HG03280 (cell line): ENCODE measurements at regions not wholly inside any gene's neighbourhood (a gene's known extent, or its start where the extent isn't known, plus 50 kb on each side); places are given as distances from the start of the nearest gene placed in this dataset.
"Not testable (repeated sequence)": the region's sequence is repeated elsewhere in the genome, so short reads cannot be mapped to it uniquely, and the experiment has no call there.

Source experiments
- ATAC-seq: cut with Tn5 transposase; IDR thresholded peaks from one replicate; pipeline ENCODE4 v1.9.1; 2021; ENCODE audit warnings: mild to moderate bottlenecking, moderate library complexity; ENCODE audit not compliant: unreplicated experiment

- no peak for ATAC-seq
Measured at GRCh38 chr17:68782789-68783188, 172.4 kb downstream of the ABCA8 start.

DNA sequence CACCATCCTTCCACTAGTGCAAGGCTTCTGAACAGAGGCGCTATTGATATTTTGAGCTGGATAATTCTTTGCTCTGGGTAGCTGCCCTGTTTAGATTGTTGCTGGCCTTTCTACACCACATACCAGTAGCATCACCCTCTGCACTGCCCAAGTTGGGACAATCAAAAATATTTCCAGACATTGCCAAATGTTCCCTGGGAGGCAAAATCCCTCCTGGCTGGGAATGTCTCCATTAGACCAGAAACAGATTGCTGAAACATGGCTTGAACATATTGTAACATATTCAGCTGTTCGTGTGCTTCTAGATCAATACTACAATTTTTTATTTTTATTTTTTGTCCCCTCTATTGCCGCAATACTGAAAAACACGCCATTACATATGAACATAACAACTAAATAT is 174.6 kb downstream of the ABCA8 start:
- no peak for ATAC-seq

GRCh38 chr17:68778726-68779125 is 176.5 kb downstream of the ABCA8 start:
- ATAC-seq, result no peak

DNA sequence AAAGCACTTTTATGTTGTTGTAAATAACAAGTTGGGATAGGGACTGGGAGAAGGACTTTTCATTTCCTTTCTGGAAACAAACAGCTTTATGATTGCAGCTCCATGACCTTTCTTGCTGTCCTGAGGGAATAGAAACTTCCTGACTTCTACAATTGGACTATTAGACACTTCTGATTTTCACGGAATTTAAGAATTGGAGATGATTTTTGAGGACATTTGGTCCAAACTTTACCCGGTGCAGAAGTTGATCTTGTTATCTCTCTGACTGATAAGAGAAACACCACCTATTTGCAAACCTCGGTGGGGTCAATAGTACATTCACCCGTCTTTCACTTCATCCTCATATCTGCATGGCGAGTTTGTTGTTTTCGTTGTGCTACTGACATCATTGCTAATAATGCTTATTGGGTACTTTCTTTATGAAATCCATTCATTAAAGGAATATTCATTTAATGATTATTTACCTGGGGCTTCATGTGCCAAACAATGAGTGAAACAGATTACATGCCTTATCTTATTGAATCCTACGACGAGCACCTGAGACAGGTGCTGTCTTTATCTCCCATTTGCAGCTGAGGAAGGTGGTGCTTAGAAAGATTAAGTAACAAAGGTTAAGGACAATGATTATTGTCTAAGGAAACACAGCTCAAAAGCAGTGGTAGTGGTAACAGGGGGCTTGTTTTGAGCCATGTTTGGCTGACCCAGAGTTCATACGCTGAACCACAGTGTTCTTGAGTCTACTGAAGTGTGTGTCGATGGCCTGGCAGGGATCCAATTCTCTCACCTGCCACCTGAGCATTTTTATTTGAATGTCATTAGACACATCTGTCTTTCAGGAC is 176.9 kb upstream of the FAM20A start:
- no peak for ATAC-seq

DNA sequence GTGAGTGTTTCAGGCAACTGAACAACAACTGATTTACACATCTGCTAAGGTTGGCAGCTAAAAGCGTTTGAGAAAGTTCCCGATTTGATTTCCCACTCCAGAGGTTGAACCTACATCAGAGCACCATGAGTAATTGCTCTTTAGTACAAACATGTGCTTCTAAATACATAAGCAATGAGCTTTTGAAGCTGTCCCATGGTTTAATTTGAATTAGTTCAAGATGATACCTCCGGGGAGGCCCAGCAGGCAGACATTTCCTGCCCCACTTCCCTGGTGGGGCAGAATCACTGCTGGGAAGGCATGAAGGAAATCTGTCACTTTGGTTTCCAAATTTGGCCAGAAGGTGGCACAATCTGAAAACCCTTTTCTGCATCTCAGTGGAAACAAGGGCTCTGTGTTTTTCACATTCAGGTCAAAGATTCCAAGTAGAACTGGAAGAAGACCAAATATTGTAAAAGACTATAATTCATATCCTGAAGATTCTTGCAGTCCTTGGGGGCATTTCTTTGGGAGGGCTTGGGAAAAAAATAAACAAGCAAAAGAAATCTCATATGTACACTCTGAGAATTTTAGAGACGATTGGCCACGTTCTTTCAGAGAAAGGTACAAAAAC is 176.2 kb upstream of the FAM20A start:
- ATAC-seq, result no peak

DNA sequence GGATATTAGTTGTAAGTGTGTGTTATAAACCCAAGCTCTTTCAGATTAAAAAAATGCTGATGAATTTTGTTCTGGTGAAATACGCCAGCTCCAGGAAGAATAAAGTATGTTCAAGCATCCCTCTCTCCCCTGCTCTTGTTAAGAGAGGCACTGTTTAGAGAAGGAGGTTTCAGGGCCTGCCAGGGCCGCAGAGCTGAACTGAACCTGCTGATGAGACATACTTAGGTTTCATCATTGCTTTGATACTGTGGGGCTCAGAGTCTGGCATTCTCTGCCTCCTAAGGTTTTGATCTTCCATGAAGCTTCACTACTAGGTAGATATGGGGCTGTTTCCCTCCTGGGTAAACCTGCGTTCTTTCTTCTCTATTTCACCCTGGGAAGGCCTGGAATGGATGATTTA is 175.3 kb upstream of the FAM20A start:
- no peak for ATAC-seq

DNA sequence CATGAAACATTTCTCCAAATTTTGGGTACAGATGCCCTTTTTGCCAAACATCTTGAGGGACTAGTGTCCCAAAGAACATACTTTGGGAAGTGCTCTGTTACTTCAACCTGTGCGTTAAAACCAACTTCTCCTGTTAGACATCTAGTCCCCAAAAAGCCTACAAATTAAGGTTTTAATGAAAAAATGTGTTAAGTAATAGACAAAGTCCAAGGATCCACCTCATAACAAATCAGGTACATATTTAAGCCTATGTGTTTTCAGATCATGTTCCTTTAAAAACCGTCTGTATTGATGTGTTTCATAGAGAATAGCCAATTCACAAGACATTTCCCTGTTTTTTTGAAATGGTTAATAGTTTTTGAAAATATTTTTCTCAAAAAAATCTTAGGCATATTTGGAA is 174.8 kb upstream of the FAM20A start:
- ATAC-seq, result no peak

DNA sequence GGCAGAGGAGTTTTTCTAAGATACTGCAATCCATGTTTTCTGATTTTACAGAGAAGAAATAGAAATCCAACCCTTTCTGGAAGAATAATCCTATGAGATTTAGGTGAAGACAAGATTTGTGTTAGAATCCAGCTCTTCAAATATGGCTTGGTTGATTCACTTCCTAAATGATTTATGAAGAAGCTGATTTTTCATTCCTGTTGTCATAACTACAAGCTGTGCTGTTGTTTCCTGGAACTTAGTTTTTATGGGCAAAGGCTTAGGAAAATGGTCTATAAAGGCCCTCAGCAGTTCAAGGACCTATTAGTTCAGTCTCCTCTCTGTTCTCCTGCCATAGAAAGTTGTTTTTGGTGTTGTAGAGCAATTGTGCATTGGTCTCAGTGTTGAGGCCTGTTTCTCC is 174.2 kb upstream of the FAM20A start:
- ATAC-seq, result no peak

DNA sequence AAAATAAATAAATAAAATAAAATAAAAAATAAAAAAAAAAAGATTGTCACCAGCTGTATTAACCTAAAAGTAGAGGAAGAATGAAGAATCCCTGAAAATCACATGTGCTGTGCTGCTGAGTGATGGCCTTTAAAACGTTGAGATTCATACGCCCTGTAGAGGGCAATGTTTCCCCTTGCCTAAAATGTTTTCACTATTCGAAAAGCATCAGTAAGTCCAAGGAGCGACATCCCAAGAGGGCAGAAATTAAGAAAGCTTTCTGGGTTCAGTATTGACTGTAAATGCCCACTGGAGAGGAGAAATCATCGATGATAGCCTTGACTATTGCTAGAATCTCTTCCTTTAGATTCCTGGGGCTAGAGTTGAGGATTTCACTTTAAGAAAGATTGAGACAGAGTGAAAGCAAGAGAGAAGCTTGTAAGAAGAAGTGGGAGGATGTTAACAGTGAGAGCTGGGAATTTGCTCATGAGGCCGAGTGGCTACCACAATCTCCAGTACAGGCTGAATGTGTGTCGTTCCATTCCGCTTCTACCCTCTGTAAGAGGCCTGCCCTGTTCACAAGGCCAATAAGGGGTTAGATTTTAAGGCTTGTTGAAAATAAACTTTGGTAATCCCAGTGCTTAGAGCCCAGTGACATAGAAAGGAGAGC is 170.8 kb upstream of the FAM20A start:
- peak; percentile 50 for ATAC-seq

DNA sequence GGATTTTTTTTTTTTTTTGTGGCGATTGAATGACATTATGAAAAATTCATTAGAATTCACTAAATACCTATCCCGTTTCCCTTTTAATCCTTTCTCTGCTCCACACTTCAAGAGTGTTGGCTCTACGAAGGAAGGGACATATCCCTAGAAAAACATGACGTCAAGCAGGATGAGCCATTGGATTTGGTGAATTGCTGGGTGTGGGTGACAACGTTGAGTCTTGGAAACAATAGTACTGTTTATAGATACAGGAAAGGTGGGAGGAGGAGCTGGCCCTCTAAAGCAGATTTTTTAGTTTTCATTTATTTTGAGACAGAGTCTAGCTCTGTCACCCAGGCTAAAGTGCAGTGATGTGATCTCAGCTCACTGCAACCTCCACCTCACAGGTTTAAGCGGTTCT is 167.6 kb upstream of the FAM20A start:
- no peak for ATAC-seq

- ATAC-seq, result no peak
Measured at GRCh38 chr17:68766640-68767039, 165.5 kb upstream of the FAM20A start.

GRCh38 chr17:68763562-68763961 is 162.4 kb upstream of the FAM20A start:
- ATAC-seq, result no peak

DNA sequence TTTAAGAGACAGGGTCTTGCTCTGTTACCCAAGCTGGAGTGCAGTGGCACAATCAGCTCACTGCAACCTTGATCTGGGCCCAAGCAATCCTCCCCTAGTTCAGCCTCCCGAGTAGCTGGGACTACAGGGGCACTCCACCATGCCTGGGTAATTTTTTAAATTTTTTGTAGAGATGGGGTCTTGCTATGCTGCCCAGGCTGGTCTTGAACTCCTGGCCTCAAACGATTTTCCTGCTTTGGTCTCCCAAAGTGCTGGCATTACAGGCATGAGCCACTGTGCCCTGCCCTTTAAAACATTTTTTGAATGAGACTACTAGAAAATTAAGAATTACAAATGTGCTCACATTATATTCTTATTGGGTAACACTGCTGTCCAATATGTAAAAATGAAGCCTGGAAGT is 161.7 kb upstream of the FAM20A start:
- no peak for ATAC-seq

- ATAC-seq, result no peak
Measured at GRCh38 chr17:68760141-68760475, 158.9 kb upstream of the FAM20A start.

- ATAC-seq, result peak; percentile 76
Measured at GRCh38 chr17:68759343-68760140, 158.4 kb upstream of the FAM20A start.

GRCh38 chr17:68759002-68759342 is 157.8 kb upstream of the FAM20A start:
- no peak for ATAC-seq

DNA sequence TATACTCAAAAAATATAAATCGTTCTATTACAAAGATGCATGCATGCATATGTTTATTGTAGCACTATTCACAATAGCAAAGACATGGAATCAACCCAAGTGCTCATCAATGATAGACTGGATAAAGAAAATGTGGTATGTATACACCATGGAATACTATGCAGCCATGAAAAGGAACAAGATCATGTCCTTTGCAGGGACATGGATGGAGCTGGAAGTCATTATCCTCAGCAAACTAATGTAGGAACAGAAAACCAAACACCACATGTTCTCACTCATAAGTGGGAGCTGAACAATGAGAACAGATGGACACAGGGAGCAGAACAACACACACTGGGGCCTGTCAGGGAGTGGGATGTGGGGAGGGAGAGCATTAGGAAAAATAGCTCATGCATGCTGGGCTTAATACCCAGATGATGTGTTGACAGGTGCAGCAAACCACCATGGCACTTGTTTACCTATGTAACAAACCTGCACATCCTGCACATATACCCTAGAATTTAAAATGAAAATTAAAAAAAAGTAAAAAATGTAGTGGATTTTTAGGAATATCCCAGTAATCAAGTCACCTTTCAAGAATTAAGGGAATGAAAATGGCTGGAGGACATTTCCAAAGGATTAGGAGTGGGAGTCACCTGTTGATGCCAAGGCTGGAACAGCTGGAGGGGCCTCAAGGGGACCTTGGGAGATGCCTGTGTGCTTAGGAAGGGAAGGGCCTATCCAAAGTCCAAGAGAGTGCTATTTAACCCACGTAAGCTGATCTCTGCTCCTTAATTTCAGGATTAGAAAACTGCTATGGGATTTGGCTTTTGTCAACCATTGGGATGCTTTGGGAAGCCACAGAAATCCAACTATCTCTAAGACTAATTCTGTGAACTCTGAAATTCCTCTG is 156.9 kb upstream of the FAM20A start:
- ATAC-seq, result not testable (repeated sequence)

DNA sequence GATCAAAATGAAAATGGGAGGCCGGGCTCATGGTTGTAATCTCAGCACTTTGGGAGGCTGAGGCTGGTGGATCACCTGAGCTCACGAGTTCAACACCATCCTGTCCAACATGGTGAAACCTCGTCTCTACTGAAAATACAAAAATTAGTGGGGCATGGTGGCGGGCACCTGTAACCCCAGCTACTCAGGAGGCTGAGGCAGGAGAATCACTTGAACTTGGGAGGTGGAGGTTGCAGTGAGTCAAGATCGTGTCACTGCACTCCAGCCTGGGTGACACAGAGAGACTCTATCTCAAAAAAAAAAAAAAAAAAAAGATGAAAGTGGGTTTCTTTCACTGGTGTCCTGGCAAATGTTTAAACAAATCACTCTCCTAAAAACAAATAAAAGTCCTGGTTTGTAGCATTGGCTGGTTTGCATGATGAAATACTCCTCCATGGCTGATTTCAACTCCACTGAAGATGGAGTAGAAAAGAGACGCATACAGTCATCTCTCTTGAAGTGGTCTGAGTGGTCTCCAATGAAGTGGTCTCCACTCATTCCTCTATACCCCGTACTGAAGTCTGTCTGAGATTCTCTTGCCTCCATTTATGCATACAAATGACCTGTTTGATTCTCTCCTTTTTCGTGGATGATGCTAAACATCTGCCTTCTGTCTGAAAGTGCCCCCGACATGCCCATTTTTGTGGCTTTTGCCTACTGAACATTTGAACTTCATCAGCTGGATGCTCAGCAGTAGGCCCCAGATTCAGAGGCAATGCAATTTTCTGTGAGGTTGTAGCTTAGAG is 153.0 kb upstream of the FAM20A start:
- no peak for ATAC-seq

GRCh38 chr17:68750208-68750562 is 149.0 kb upstream of the FAM20A start:
- ATAC-seq, result no peak
